Mesendoderm (in vitro differentiated cells): ENCODE measurements at regions not wholly inside any gene's neighbourhood (a gene's known extent, or its start where the extent isn't known, plus 50 kb on each side); places are given as distances from the start of the nearest gene placed in this dataset. TPM values are rescaled to one million over a fixed set of nuclear protein-coding genes. Genes with fewer than 3 reads are reported as not detected.

ENCODE experiments used
- small RNA-seq: library from polyadenylated mRNA; stranded (forward); fragments of <200 nt; extraction: miRNeasy Mini kit (QIAGEN cat#:217004); gene quantifications from one replicate; pipeline ENCODE3, GENCODE V24; 2013; ENCODE audit not compliant: insufficient read depth

Small RNAs in the stretch of these regions (small RNA-seq; reads per million reads assigned to genes)
- not detected for gene AC010967.3
- not detected for gene AC069157.1
- not detected for gene AC097463.2
- not detected for gene CRYGGP
- gene MIR4431 = not detected
- not detected for gene RF00019
- gene RF00424 = not detected
- gene RNU6-997P = not detected
